NCI-H446 treated with DMSO at 0.1 percent for 48 hours (cell line): ENCODE measurements at regions not wholly inside any gene's neighbourhood (a gene's known extent, or its start where the extent isn't known, plus 50 kb on each side); places are given as distances from the start of the nearest gene placed in this dataset.

Experiments
- DNase-seq: peaks from one replicate; lab custom pipeline; 2025; lab: John Stamatoyannopoulos, UW

- no peak for DNase-seq
Measured at GRCh38 chr14:101045511-101045910, 142.0 kb upstream of the RTL1 start.

- no peak for DNase-seq
Measured at GRCh38 chr14:101046071-101046470, 142.5 kb upstream of the RTL1 start.

- DNase-seq = no peak
Measured at GRCh38 chr14:101047326-101047725, 143.8 kb upstream of the RTL1 start.

GRCh38 chr14:101048766-101049165, 145.2 kb upstream of the RTL1 start:
- DNase-seq = no peak

- no peak for DNase-seq
Measured at GRCh38 chr14:101049511-101049910, 146.0 kb upstream of the RTL1 start.

GRCh38 chr14:101049942-101050341, 146.4 kb upstream of the RTL1 start:
- no peak for DNase-seq

- no peak for DNase-seq
Measured at GRCh38 chr14:101050901-101051490, 147.5 kb upstream of the RTL1 start.

GRCh38 chr14:101054671-101055070, 151.1 kb upstream of the RTL1 start:
- no peak for DNase-seq

- DNase-seq = no peak
Measured at GRCh38 chr14:101055106-101055662, 151.7 kb upstream of the RTL1 start.

- no peak for DNase-seq
Measured at GRCh38 chr14:101055776-101056374, 152.4 kb upstream of the RTL1 start.

GRCh38 chr14:101056446-101056845, 152.9 kb upstream of the RTL1 start:
- no peak for DNase-seq

GRCh38 chr14:101057394-101057793, 153.9 kb upstream of the RTL1 start:
- DNase-seq = no peak

GRCh38 chr14:101058571-101058970, 155.0 kb upstream of the RTL1 start:
- DNase-seq = no peak

- no peak for DNase-seq
Measured at GRCh38 chr14:101060171-101060601, 156.7 kb upstream of the RTL1 start.

- no peak for DNase-seq
Measured at GRCh38 chr14:101061411-101062064, 158.0 kb upstream of the RTL1 start.

- DNase-seq = no peak
Measured at GRCh38 chr14:101062065-101062450, 158.5 kb upstream of the RTL1 start.

GRCh38 chr14:101062601-101063000, 159.1 kb upstream of the RTL1 start:
- DNase-seq = no peak

GRCh38 chr14:101063121-101063520, 159.6 kb upstream of the RTL1 start:
- DNase-seq = no peak

GRCh38 chr14:101064121-101064661, 160.7 kb upstream of the RTL1 start:
- no peak for DNase-seq

GRCh38 chr14:101064718-101065117, 161.2 kb upstream of the RTL1 start:
- DNase-seq = no peak

GRCh38 chr14:101065246-101065645, 161.7 kb upstream of the RTL1 start:
- no peak for DNase-seq

- no peak for DNase-seq
Measured at GRCh38 chr14:101065696-101066694, 162.5 kb upstream of the RTL1 start.
